ENCODE measurements at regions not wholly inside any gene's neighbourhood (a gene's known extent, or its start where the extent isn't known, plus 50 kb on each side); places are given as distances from the start of the nearest gene placed in this dataset.

GRCh38 chr9:86636038-86636437 lies 281.8 kb upstream of the TUT7 start:
- Histone ChIP-seq H2AFZ (replicated peaks; ENCODE audit: low read length, poor library complexity) (no peak overlapping the region), H4K20me1 (ENCODE audit: insufficient read depth, low read length) (no peaks in the 10 kb centered on the region), H3K56ac (ENCODE audit: extremely low read depth, insufficient read depth, low read length) (no peak overlapping the region), H2AK5ac (ENCODE audit: low read depth, low read length) (no peak overlapping the region), H3K4me2 (ENCODE audit: low read depth, low read length) (no peak overlapping the region), H3K27me3 (ENCODE audit: control insufficient read depth, insufficient read depth, low read length) (no peaks in the 10 kb centered on the region), H2BK120ac (ENCODE audit: low read depth, low read length) (no peak overlapping the region), H3K18ac (ENCODE audit: low read depth, low read length) (no peak overlapping the region), H3K4me1 (ENCODE audit: control insufficient read depth, insufficient read depth, low read length) (no peaks in the 10 kb centered on the region), H2BK20ac (ENCODE audit: low read depth, low read length) (no peak overlapping the region), H4K8ac (ENCODE audit: low read depth in 2 of 2, low read length in 2 of 2) (no peak overlapping the region), H3K27ac (ENCODE audit: insufficient read depth, low read length) (no peak overlapping the region), H3K9me3 (ENCODE audit: control insufficient read depth, insufficient read depth, low read length) (peaks cover 4% of the 10 kb centered on the region; the same call in 1 of the 2 replicates), H3K79me1 (ENCODE audit: low read depth in 1 of 2, low read length in 2 of 2) (no peaks in the 10 kb centered on the region), H2BK5ac (ENCODE audit: low read depth, low read length, poor library complexity, severe bottlenecking) (no peak overlapping the region), H3K14ac (replicated peaks; ENCODE audit: low read depth, low read length) (no peak overlapping the region), H2BK15ac (ENCODE audit: low read depth, low read length) (no peak overlapping the region), H3K4me3 (ENCODE audit: insufficient read depth, low read depth, low read length) (no peak overlapping the region), H4K91ac (ENCODE audit: insufficient read depth, low read depth, low read length) (no peak overlapping the region), H2AK9ac (replicated peaks; ENCODE audit: low read depth, low read length, poor library complexity) (no peak overlapping the region), H3K36me3 (ENCODE audit: control insufficient read depth, insufficient read depth, low read length) (no peaks in the 10 kb centered on the region), H3K23ac (ENCODE audit: low read depth, low read length) (no peak overlapping the region), H4K5ac (ENCODE audit: low read depth, low read length) (no peak overlapping the region), H3K9me1 (ENCODE audit: insufficient read depth, low read length) (no peaks in the 10 kb centered on the region), H3K4ac (ENCODE audit: low read depth, low read length) (no peak overlapping the region), H3K9ac (ENCODE audit: low read depth, low read length) (no peak overlapping the region)
- intact Hi-C loops (cut with micrococcal nuclease) (loop anchor here (2.0 kb wide), 1 partner anchor 309 kb away; no protein-coding TSS in a partner anchor), in situ Hi-C loops (cut with MboI; ENCODE audit: low sequenced_read_pairs) (loop anchor here (10.0 to 25.0 kb wide), 2 partner anchors 301 to 689 kb away; partner anchors contain the start of gene GAS1), dilution Hi-C loops (cut with HindIII; ENCODE audit: low sequenced_read_pairs, unreplicated experiment) (no loop called here)
- no peak for TF ChIP-seq MXI1 (IDR thresholded peaks at IDR 0.05; ENCODE audit: borderline replicate concordance, low read depth, low read length)
- TF ChIP-seq RFX5 (IDR thresholded peaks at IDR 0.05; ENCODE audit: low read depth, low read length): no peak
- TF ChIP-seq NFE2L2 (IDR thresholded peaks at IDR 0.05; ENCODE audit: low read depth, low read length): no peak
- TF ChIP-seq FOS (IDR thresholded peaks at IDR 0.05; ENCODE audit: low read depth, low read length): no peak
- TF ChIP-seq POLR2A (IDR thresholded peaks at IDR 0.05; ENCODE audit: low read depth, low read length): no peak
- TF ChIP-seq ELK1 (IDR thresholded peaks at IDR 0.05; ENCODE audit: borderline replicate concordance, low read depth, low read length): no peak
- TF ChIP-seq CHD1 (IDR thresholded peaks at IDR 0.05; ENCODE audit: low read depth, low read length): no peak
- no CpG with 5 or more reads among the region's 6 CpGs for WGBS, 2 experiments (ENCODE audit: extremely low coverage in 2 of 2, insufficient read length in 1 of 2)
- POLR2A ChIA-PET (ENCODE audit: unreplicated experiment): no interaction called here
- DNase-seq (no peak), ATAC-seq (ENCODE audit: low read depth) (no peak)
- no TSS peak for BruUV-seq (replicated peaks)
- CTCF ChIA-PET: no interaction called here
